ENCODE measurements at regions not wholly inside any gene's neighbourhood (a gene's known extent, or its start where the extent isn't known, plus 50 kb on each side); places are given as distances from the start of the nearest gene placed in this dataset.

- H3K27me3 ChIP-seq (replicated peaks; ENCODE audit: control insufficient read depth, insufficient read depth, low read length) = no peaks in the 10 kb centered on the region
- no peak for DNase-seq (ENCODE audit: extremely low read depth, insufficient read length)
- no peak for TF ChIP-seq CTCF (IDR thresholded peaks at IDR 0.05; ENCODE audit: insufficient read depth, low read length, poor library complexity, severe bottlenecking)
Observed at GRCh38 chr18:41524674-41525470, 430.2 kb upstream of the PIK3C3 start.

DNA sequence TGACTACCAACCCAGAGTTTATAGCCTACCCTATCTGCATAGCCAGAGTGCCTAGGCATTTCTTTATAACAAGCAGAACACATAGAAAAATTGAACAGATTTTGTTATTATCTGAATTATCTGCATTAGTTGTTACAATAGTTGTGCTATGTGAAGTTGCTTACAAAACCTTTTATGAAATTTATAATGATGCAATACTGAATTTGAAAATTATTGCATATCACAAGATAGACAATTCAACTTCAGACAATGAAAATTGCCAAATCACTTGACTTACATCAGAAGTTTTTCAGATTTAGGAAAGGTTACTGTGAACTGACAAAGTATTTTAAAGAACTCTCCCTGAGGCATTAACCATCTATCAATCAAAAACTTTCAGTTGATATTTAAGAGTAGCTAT lies 437.9 kb upstream of the PIK3C3 start:
- TF ChIP-seq CTCF (IDR thresholded peaks at IDR 0.05; ENCODE audit: insufficient read depth, low read length, poor library complexity, severe bottlenecking) = no peak
- Histone ChIP-seq H3K27me3 (replicated peaks; ENCODE audit: control insufficient read depth, insufficient read depth, low read length) (no peaks in the 10 kb centered on the region), H3K4me3 (replicated peaks; ENCODE audit: low read depth, low read length) (no peak overlapping the region), H3K36me3 (ENCODE audit: control insufficient read depth, insufficient read depth, low read length) (no peaks in the 10 kb centered on the region)
- DNase-seq (ENCODE audit: extremely low read depth, insufficient read length) = no peak

More at GRCh38 chr18:41524674-41525470, 430.2 kb upstream of the PIK3C3 start:
- Histone ChIP-seq H3K36me3 (ENCODE audit: control insufficient read depth, insufficient read depth, low read length) (no peaks in the 10 kb centered on the region), H3K4me3 (replicated peaks; ENCODE audit: low read depth, low read length) (no peak overlapping the region)

GRCh38 chr18:41513438-41513837 lies 441.6 kb upstream of the PIK3C3 start:
- no peak for TF ChIP-seq CTCF (IDR thresholded peaks at IDR 0.05; ENCODE audit: insufficient read depth, low read length, poor library complexity, severe bottlenecking)
- H3K36me3 ChIP-seq (ENCODE audit: control insufficient read depth, insufficient read depth, low read length) = no peaks in the 10 kb centered on the region
- no peak overlapping the region for H3K4me3 ChIP-seq (replicated peaks; ENCODE audit: low read depth, low read length)
- H3K27me3 ChIP-seq (replicated peaks; ENCODE audit: control insufficient read depth, insufficient read depth, low read length) = no peaks in the 10 kb centered on the region
- no peak for DNase-seq (ENCODE audit: extremely low read depth, insufficient read length)

- H3K36me3 ChIP-seq (ENCODE audit: control insufficient read depth, insufficient read depth, low read length) = no peaks in the 10 kb centered on the region
- H3K4me3 ChIP-seq (replicated peaks; ENCODE audit: low read depth, low read length) = no peak overlapping the region
- H3K27me3 ChIP-seq (replicated peaks; ENCODE audit: control insufficient read depth, insufficient read depth, low read length) = no peaks in the 10 kb centered on the region
- no peak for TF ChIP-seq CTCF (IDR thresholded peaks at IDR 0.05; ENCODE audit: insufficient read depth, low read length, poor library complexity, severe bottlenecking)
- DNase-seq (ENCODE audit: extremely low read depth, insufficient read length) = no peak
Observed at GRCh38 chr18:41504316-41504715, 450.7 kb upstream of the PIK3C3 start.

DNA sequence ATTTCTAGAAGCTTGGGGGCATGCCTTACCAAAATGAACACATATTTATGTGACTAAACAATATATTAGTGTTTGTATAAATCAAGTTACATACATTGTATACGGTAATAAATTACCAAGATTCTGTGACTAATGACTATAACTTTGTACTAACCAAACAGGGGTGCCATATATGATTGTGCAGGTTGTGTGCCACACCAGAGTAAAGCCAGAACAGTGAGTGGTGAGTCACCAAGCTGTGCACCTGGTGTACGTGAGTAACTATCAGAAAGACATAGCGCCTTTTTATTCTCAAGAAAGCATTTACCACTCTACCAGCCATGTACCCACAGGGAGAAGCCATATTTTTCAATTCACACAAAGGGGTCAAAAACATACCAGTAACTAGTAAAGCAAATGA lies 453.2 kb upstream of the PIK3C3 start:
- no peaks in the 10 kb centered on the region for H3K27me3 ChIP-seq (replicated peaks; ENCODE audit: control insufficient read depth, insufficient read depth, low read length)
- no peak for TF ChIP-seq CTCF (IDR thresholded peaks at IDR 0.05; ENCODE audit: insufficient read depth, low read length, poor library complexity, severe bottlenecking)
- DNase-seq (ENCODE audit: extremely low read depth, insufficient read length) = no peak
- no peak overlapping the region for H3K4me3 ChIP-seq (replicated peaks; ENCODE audit: low read depth, low read length)
- no peaks in the 10 kb centered on the region for H3K36me3 ChIP-seq (ENCODE audit: control insufficient read depth, insufficient read depth, low read length)

Data from GM06990 (cell line).